Endodermal cell (in vitro differentiated cells): ENCODE measurements at regions not wholly inside any gene's neighbourhood (a gene's known extent, or its start where the extent isn't known, plus 50 kb on each side); places are given as distances from the start of the nearest gene placed in this dataset.
A peak's percentile ranks its signal among the peaks of the same experiment; 100 is the strongest.

Source experiments
- DNase-seq: peaks from one replicate; pipeline ENCODE4 v3.0.0-alpha.2; 2017
- H3K27ac ChIP-seq: 2 replicates; pipeline ENCODE4 v1.5.1; 2013; ENCODE audit warnings: mild to moderate bottlenecking, low read depth, low read length, moderate library complexity
- H3K27me3 ChIP-seq: 2 replicates; pipeline ENCODE4 v1.6.1; 2013; ENCODE audit warnings: mild to moderate bottlenecking, low read length, moderate library complexity; ENCODE audit not compliant: insufficient read depth, control insufficient read depth, poor library complexity, severe bottlenecking
- H3K36me3 ChIP-seq: 2 replicates; pipeline ENCODE4 v1.7.0; 2013; ENCODE audit warnings: mild to moderate bottlenecking, low read length, moderate library complexity; ENCODE audit not compliant: control insufficient read depth, insufficient read depth
- H3K4me1 ChIP-seq: one replicate; pipeline ENCODE4 v1.7.0; 2013; ENCODE audit warnings: low read length; ENCODE audit not compliant: control insufficient read depth, insufficient read depth
- H3K4me3 ChIP-seq: 2 replicates; pipeline ENCODE4 v1.5.1; 2013; ENCODE audit warnings: mild to moderate bottlenecking, low read length, moderate library complexity
- H3K9ac ChIP-seq: 2 replicates; pipeline ENCODE4 v1.6.1; 2013; ENCODE audit warnings: mild to moderate bottlenecking, low read length, moderate library complexity; ENCODE audit not compliant: poor library complexity, severe bottlenecking; ENCODE audit errors: extremely low read depth
- H3K9me3 ChIP-seq: 2 replicates; pipeline ENCODE4 v1.6.1; 2013; ENCODE audit warnings: mild to moderate bottlenecking, low read length, moderate library complexity; ENCODE audit not compliant: control insufficient read depth
- H3K27ac Mint-ChIP-seq: 2 replicates; pipeline ENCODE4 v1.8.0; 2020; ENCODE audit warnings: mixed read lengths
- H3K27me3 Mint-ChIP-seq: 2 replicates; pipeline ENCODE4 v1.8.0; 2021; ENCODE audit warnings: mild to moderate bottlenecking, mixed read lengths; ENCODE audit not compliant: insufficient read depth
- H3K36me3 Mint-ChIP-seq: 2 replicates; pipeline ENCODE4 v1.8.0; 2020; ENCODE audit warnings: low read depth, mixed read lengths
- H3K4me1 Mint-ChIP-seq: 2 replicates; pipeline ENCODE4 v1.8.0; 2020; ENCODE audit warnings: mixed read lengths
- H3K4me3 Mint-ChIP-seq: 2 replicates; pipeline ENCODE4 v1.8.0; 2020; ENCODE audit warnings: mild to moderate bottlenecking, moderate library complexity, mixed read lengths
- H3K9me3 Mint-ChIP-seq: 2 replicates; pipeline ENCODE4 v1.8.0; 2020; ENCODE audit warnings: mild to moderate bottlenecking, mixed read lengths
- WGBS, 2 experiments: methylation state at CpG; one replicate each; pipeline versions ENCODE4 v1.1.5 to v1.1.7; 2013; ENCODE audit warnings: missing lambda C conversion rate in 2 of 2, mixed read lengths in 1 of 2; ENCODE audit not compliant: insufficient coverage in 1 of 2, insufficient read length in 1 of 2; 5-methylcytosine and 5-hydroxymethylcytosine counted together
- TF ChIP-seq, protein P1 (sequence below): fragments of 200-600 bp; sonication (generic); conservative IDR thresholded peaks from 2 replicates; pipeline ENCODE4 v1.5.0; 2021; ENCODE audit warnings: antibody characterized with exemption, mild to moderate bottlenecking

- H3K9ac ChIP-seq, result no peak overlapping the region
Measured at GRCh38 chr17:77304746-77305473, 164.1 kb downstream of the SEC14L1 start.

DNA sequence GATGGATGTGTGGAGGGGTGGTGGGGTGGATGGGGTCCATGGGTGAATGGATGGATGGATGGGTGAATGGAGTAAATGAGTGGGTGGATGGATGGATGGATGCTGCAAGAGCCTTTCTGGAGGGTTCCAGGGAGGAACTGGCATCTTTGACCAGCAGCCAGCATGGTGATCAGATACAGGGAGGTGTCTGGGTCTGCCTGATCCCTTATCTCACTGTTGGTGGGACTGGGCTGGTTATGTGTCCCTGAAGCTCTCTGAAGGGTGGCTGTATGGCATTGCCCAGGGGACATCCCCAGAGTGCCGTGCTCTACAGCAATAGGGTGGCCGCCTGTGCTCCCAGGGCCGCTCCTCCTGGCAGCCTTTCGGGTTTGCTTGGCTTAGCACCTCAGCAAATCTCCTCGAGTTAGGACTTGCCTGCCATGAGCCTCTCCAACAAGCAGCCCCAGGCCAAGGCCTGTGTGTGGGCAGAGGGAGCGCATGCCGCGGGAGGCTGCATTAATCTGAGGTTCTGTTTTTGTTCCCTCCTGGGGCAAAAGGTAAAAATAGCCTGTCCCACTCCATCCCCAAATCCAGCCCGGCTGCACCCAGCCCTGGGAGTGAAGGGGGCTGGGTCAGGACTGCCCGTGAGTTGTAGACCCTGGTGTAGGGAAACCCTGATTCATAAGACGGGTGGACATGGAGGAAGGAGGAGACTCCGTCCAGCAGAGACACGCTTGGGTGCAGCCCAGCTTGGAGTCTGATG lies 165.4 kb downstream of the SEC14L1 start:
- H3K4me1 Mint-ChIP-seq, result peaks cover 22% of the 10 kb centered on the region
- Histone ChIP-seq H3K9ac (no peak overlapping the region), H3K27me3 (no peaks in the 10 kb centered on the region), H3K27ac (no peak overlapping the region), H3K4me3 (no peak overlapping the region), H3K36me3 (peaks cover 11% of the 10 kb centered on the region), H3K4me1 (peaks cover 13% of the 10 kb centered on the region), H3K9me3 (no peaks in the 10 kb centered on the region)
- no peaks in the 10 kb centered on the region for H3K9me3 Mint-ChIP-seq
- peak overlapping the region; percentile 91 for H3K27ac Mint-ChIP-seq
- H3K36me3 Mint-ChIP-seq, result peaks cover 14% of the 10 kb centered on the region
- no peaks in the 10 kb centered on the region for H3K27me3 Mint-ChIP-seq
- 92 to 98% methylated on average over 7 to 13 of the region's 13 CpGs for WGBS, 2 experiments
- DNase-seq, result no peak
- TF ChIP-seq, protein P1, sequence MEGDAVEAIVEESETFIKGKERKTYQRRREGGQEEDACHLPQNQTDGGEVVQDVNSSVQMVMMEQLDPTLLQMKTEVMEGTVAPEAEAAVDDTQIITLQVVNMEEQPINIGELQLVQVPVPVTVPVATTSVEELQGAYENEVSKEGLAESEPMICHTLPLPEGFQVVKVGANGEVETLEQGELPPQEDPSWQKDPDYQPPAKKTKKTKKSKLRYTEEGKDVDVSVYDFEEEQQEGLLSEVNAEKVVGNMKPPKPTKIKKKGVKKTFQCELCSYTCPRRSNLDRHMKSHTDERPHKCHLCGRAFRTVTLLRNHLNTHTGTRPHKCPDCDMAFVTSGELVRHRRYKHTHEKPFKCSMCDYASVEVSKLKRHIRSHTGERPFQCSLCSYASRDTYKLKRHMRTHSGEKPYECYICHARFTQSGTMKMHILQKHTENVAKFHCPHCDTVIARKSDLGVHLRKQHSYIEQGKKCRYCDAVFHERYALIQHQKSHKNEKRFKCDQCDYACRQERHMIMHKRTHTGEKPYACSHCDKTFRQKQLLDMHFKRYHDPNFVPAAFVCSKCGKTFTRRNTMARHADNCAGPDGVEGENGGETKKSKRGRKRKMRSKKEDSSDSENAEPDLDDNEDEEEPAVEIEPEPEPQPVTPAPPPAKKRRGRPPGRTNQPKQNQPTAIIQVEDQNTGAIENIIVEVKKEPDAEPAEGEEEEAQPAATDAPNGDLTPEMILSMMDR, result no peak
- peak overlapping the region; percentile 24 for H3K4me3 Mint-ChIP-seq

More at GRCh38 chr17:77304746-77305473, 164.1 kb downstream of the SEC14L1 start:
- TF ChIP-seq, protein P1, result no peak
- no peak overlapping the region for H3K4me3 Mint-ChIP-seq
- no peaks in the 10 kb centered on the region for H3K27me3 Mint-ChIP-seq
- no peak overlapping the region for H3K4me3 ChIP-seq
- peaks cover 14% of the 10 kb centered on the region for H3K36me3 Mint-ChIP-seq
- DNase-seq, result no peak
- peaks cover 13% of the 10 kb centered on the region for H3K4me1 ChIP-seq
- WGBS, 2 experiments, result 93% methylated on average over 10 to 21 of the region's 21 CpGs
- no peak overlapping the region for H3K27ac ChIP-seq
- H3K27me3 ChIP-seq, result no peaks in the 10 kb centered on the region
- no peaks in the 10 kb centered on the region for H3K9me3 ChIP-seq
- peaks cover 11% of the 10 kb centered on the region for H3K36me3 ChIP-seq
- H3K9me3 Mint-ChIP-seq, result no peaks in the 10 kb centered on the region
- H3K27ac Mint-ChIP-seq, result no peak overlapping the region
- peaks cover 25% of the 10 kb centered on the region for H3K4me1 Mint-ChIP-seq

- 77 to 92% methylated on average over 5 to 18 of the region's 18 CpGs for WGBS, 2 experiments
- no peak for DNase-seq
- Mint-ChIP-seq H3K9me3 (no peaks in the 10 kb centered on the region), H3K27me3 (no peaks in the 10 kb centered on the region), H3K27ac (peak overlapping the region; percentile 91), H3K4me3 (peak overlapping the region; percentile 24), H3K4me1 (peaks cover 25% of the 10 kb centered on the region), H3K36me3 (peaks cover 20% of the 10 kb centered on the region)
- H3K27ac ChIP-seq, result no peak overlapping the region
- H3K4me1 ChIP-seq, result peaks cover 13% of the 10 kb centered on the region
- H3K9ac ChIP-seq, result no peak overlapping the region
- no peaks in the 10 kb centered on the region for H3K27me3 ChIP-seq
- H3K4me3 ChIP-seq, result no peak overlapping the region
- TF ChIP-seq, protein P1, result no peak
- no peaks in the 10 kb centered on the region for H3K9me3 ChIP-seq
- H3K36me3 ChIP-seq, result peaks cover 11% of the 10 kb centered on the region
Measured at GRCh38 chr17:77306790-77307478, 166.2 kb downstream of the SEC14L1 start.
